PFSK-1 (cell line): ENCODE measurements at regions not wholly inside any gene's neighbourhood (a gene's known extent, or its start where the extent isn't known, plus 50 kb on each side); places are given as distances from the start of the nearest gene placed in this dataset.

Experiments used
- FOXP2 ChIP-seq: optimal IDR thresholded peaks from 2 replicates; pipeline ENCODE3; 2011; ENCODE audit warnings: borderline replicate concordance, control low read depth, inconsistent platforms; ENCODE audit not compliant: insufficient read depth; ENCODE audit errors: extremely low read length, extremely low read depth
- POLR2AphosphoS5 ChIP-seq: IDR thresholded peaks from 2 replicates; pipeline ENCODE4 v1.6.1; 2012; ENCODE audit warnings: low read depth, mild to moderate bottlenecking, control low read depth, low read length, moderate library complexity
- SIN3A ChIP-seq: IDR thresholded peaks from 2 replicates; pipeline ENCODE4 v1.6.1; 2012; ENCODE audit warnings: mild to moderate bottlenecking, low read length, moderate library complexity, borderline replicate concordance; ENCODE audit not compliant: insufficient read depth
- TAF1 ChIP-seq: IDR thresholded peaks from 2 replicates; pipeline ENCODE4 v1.6.1; 2012; ENCODE audit warnings: low read length, control low read depth, borderline replicate concordance; ENCODE audit not compliant: insufficient read depth
- TF ChIP-seq, protein P1 (sequence below), 2 experiments: IDR thresholded peaks; 2 replicates each; pipeline versions ENCODE4 v1.6.1 to v1.8.0; 2011 to 2012; ENCODE audit warnings: low read depth in 2 of 2, low read length in 2 of 2, control low read depth in 1 of 2, inconsistent platforms in 1 of 2, mild to moderate bottlenecking in 1 of 2, moderate library complexity in 1 of 2; ENCODE audit not compliant: insufficient read depth in 1 of 2

DNA sequence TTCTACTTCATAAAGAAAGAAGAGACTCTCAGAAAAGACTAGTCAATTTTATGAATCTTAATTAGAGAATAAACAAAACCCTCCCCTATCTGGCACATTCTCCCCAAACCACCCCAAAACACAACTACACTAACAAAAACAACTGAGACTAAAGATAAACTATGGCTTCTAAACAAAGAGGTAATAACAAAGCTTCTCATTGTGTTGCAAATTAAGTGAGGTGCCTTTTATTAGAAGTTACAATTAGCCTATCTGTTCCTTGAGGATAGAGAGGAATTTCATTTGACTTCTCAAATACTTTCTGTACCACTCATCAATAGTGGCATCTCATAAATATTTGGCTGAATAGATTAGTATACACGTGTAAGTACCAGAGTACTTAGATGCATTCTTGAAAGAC lies 1196.2 kb downstream of the PCDH9 start:
- no peak for TF ChIP-seq FOXP2
- TF ChIP-seq POLR2AphosphoS5 = no peak
- TF ChIP-seq SIN3A = no peak
- TF ChIP-seq, protein P1, sequence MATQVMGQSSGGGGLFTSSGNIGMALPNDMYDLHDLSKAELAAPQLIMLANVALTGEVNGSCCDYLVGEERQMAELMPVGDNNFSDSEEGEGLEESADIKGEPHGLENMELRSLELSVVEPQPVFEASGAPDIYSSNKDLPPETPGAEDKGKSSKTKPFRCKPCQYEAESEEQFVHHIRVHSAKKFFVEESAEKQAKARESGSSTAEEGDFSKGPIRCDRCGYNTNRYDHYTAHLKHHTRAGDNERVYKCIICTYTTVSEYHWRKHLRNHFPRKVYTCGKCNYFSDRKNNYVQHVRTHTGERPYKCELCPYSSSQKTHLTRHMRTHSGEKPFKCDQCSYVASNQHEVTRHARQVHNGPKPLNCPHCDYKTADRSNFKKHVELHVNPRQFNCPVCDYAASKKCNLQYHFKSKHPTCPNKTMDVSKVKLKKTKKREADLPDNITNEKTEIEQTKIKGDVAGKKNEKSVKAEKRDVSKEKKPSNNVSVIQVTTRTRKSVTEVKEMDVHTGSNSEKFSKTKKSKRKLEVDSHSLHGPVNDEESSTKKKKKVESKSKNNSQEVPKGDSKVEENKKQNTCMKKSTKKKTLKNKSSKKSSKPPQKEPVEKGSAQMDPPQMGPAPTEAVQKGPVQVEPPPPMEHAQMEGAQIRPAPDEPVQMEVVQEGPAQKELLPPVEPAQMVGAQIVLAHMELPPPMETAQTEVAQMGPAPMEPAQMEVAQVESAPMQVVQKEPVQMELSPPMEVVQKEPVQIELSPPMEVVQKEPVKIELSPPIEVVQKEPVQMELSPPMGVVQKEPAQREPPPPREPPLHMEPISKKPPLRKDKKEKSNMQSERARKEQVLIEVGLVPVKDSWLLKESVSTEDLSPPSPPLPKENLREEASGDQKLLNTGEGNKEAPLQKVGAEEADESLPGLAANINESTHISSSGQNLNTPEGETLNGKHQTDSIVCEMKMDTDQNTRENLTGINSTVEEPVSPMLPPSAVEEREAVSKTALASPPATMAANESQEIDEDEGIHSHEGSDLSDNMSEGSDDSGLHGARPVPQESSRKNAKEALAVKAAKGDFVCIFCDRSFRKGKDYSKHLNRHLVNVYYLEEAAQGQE (IDR thresholded peaks at IDR 0.05; ENCODE audit: insufficient read depth in 1 of 2, low read depth in 2 of 2, low read length in 2 of 2) = no peak
- TF ChIP-seq TAF1 = no peak

DNA sequence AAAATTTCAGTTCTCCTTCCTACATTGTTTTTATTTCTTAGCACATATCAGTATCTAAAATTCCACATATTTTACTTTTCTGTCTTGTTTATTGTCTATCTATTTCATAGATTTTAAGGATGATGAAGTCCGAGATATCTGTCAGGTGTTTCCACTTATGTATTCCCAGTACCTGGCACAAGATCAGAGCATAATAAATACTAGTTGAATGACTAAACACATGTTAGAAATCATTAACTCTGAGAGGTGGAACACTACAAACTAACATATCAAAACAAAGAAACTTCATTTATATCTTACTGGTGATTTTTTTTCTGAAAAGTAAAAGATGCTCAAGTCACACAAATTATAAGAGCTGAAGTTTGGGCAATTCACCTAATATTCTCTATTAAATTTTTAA lies 1208.3 kb downstream of the PCDH9 start:
- TF ChIP-seq, protein P1 (IDR thresholded peaks at IDR 0.05; ENCODE audit: insufficient read depth in 1 of 2, low read depth in 2 of 2, low read length in 2 of 2) = no peak
- TF ChIP-seq SIN3A (no peak), POLR2AphosphoS5 (no peak), TAF1 (no peak), FOXP2 (no peak)

DNA sequence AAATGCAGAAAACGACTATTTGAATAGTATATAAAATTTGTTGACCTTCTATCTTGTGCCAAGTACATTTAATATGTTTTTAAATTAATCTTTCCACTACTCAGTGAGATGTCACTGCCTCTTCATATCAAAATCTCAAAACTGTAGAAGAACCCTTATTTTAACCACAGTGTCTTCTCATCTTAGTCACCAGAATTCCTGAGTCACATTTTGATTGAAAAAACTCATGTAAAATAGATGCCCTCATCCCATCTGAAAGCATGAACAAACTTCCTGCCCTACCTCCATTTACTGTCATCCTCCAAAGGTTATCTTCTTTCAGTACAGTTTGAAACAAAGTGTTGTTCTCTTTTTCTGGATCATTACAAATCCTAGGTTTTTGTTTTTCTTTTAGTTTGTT lies 1215.4 kb downstream of the PCDH9 start:
- TF ChIP-seq TAF1 = no peak
- no peak for TF ChIP-seq SIN3A
- TF ChIP-seq, protein P1 (IDR thresholded peaks at IDR 0.05; ENCODE audit: insufficient read depth in 1 of 2, low read depth in 2 of 2, low read length in 2 of 2) = no peak
- TF ChIP-seq FOXP2 = no peak
- TF ChIP-seq POLR2AphosphoS5 = no peak

DNA sequence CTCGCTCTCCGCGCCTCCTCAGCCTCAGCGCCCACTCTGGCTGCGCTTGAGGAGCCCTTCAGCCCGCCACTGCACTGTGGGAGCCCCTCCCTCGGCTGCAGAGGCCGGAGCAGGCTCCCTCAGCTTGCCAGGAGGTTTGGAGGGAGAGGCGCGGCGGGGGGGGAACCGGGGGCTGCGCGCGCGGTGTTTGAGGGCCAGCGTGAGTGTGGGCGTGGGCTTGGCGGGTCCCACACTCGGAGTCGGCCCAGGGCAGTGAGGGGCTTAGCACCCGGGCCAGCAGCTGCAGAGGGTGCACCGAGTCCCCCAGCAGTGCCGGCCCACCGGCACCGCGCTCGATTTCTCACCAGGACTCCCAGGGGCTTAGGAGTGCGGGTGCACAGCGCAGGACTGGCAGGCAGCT lies 1220.9 kb downstream of the PCDH9 start:
- no peak for TF ChIP-seq SIN3A
- no peak for TF ChIP-seq TAF1
- TF ChIP-seq, protein P1 (IDR thresholded peaks at IDR 0.05; ENCODE audit: insufficient read depth in 1 of 2, low read depth in 2 of 2, low read length in 2 of 2) = no peak
- no peak for TF ChIP-seq FOXP2
- no peak for TF ChIP-seq POLR2AphosphoS5

DNA sequence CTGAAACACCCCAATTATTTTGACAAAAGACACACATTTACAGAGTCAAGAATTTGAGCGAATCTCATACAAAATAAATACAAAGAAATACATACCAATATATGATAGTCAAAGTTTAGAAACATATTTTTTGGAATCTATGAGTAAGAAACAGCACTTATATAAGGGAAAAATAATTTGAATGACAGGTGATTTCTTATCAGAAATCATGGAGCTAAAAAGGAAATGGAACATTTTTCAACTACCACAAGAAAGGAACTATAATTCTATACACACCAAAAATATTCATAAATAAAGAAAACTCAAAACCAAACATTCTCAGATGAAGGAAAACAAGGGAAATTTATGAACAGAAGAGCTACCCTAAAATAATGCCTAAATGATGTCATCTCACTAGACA lies 1226.6 kb downstream of the PCDH9 start:
- TF ChIP-seq POLR2AphosphoS5 = no peak
- no peak for TF ChIP-seq SIN3A
- TF ChIP-seq TAF1 = no peak
- TF ChIP-seq, protein P1 (IDR thresholded peaks at IDR 0.05; ENCODE audit: insufficient read depth in 1 of 2, low read depth in 2 of 2, low read length in 2 of 2) = no peak
- no peak for TF ChIP-seq FOXP2
